Sigmoid colon (tissue), 6 donors: ENCODE measurements at regions not wholly inside any gene's neighbourhood (a gene's known extent, or its start where the extent isn't known, plus 50 kb on each side); places are given as distances from the start of the nearest gene placed in this dataset.
"Not testable (repeated sequence)": the region's sequence is repeated elsewhere in the genome, so short reads cannot be mapped to it uniquely, and the experiment has no call there.

Source experiments
- DNase-seq: peaks from one replicate; pipeline ENCODE4 v3.0.0-alpha.2; 2019
- H3K27ac ChIP-seq, 4 donors: fragments of 200-600 bp; sonication (generic); one replicate each; pipeline ENCODE4 v1.5.1; 2016 to 2019; ENCODE audit warnings: mild to moderate bottlenecking in 1 of 4
- H3K27me3 ChIP-seq, 3 donors: fragments of 200-600 bp; sonication (generic); one replicate each; pipeline ENCODE4 v1.5.1; 2019; ENCODE audit warnings: mild to moderate bottlenecking in 1 of 3
- H3K36me3 ChIP-seq, 4 donors: fragments of 200-600 bp; sonication (generic); one replicate each; pipeline ENCODE4 v1.5.1; 2016 to 2019
- H3K4me1 ChIP-seq, 4 donors: fragments of 200-600 bp; sonication (generic); one replicate each; pipeline ENCODE4 v1.5.1; 2017 to 2019
- H3K4me3 ChIP-seq, 4 donors: fragments of 200-600 bp; sonication (generic); one replicate each; pipeline ENCODE4 v1.5.1; 2017 to 2019; ENCODE audit warnings: mild to moderate bottlenecking in 2 of 4, moderate library complexity in 1 of 4
- H3K9me3 ChIP-seq, 4 donors: fragments of 200-600 bp in 3 of 4; sonication (generic) in 3 of 4; one replicate each; pipeline versions ENCODE4 v1.5.1 to v1.6.1; 2013 to 2019
- EP300 ChIP-seq, 4 donors: sonication (generic); formaldehyde crosslinking; IDR thresholded peaks; one replicate each; pipeline ENCODE4 v1.6.1; 2017; ENCODE audit warnings: antibody characterized with exemption in 4 of 4
- POLR2A ChIP-seq, 2 donors: fragments of 450-650 bp; IDR thresholded peaks; one replicate each; pipeline ENCODE4 v1.6.1; 2016; ENCODE audit warnings: antibody characterized with exemption in 2 of 2, mild to moderate bottlenecking in 2 of 2, moderate library complexity in 2 of 2
- POLR2AphosphoS5 ChIP-seq, 4 donors: sonication (generic); formaldehyde crosslinking; IDR thresholded peaks; one replicate each; pipeline ENCODE4 v1.6.1; 2017; ENCODE audit warnings: antibody characterized with exemption in 4 of 4
- WGBS, 2 donors: extraction: QIAGEN DNeasy Blood & Tissue Kit; methylation state at CpG; one replicate each; pipeline ENCODE4 v1.1.7; 2013; 5-methylcytosine and 5-hydroxymethylcytosine counted together
- intact Hi-C: fragments of 100-400 bp; cut with DNase I; formaldehyde crosslinking; loops from one replicate; pipeline ENCODE4 v1.15.1; 2023
- TF ChIP-seq, protein P1 (sequence below), 4 experiments: fragments of 450-650 bp in 3 of 4; fragments of 200-600 bp in 1 of 4; IDR thresholded peaks; one replicate each; pipeline ENCODE4 v1.5.1; 2016 to 2019; ENCODE audit warnings: antibody characterized with exemption in 4 of 4, mild to moderate bottlenecking in 3 of 4, moderate library complexity in 2 of 4
- donor health status: healthy with polysubstance abuse.
- donor health status: healthy.

DNA sequence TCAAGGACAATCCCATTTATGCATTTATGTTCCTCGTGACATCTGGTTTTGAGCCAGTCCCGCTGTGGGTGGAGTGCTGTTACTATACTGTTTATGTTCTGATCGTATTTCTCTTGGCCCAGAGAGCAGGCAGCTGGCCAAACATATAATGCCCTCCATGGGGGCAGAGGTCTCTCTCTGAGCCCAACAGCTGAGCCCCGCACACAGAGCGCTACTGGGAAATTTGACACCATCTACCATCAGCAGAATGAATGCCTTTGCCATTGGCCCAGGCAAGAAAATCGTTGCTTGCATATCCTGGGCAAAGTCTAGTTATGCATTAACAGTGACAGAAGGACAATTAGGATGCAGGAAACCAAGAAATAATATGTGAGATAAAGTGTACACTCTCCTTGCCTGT, 126.8 kb upstream of the CACNA1A start:
- H3K4me3 ChIP-seq = no peak overlapping the region
- H3K4me1 ChIP-seq = no peaks in the 10 kb centered on the region
- peaks cover 0 to 17% (median 0%) of the 10 kb centered on the region in 3 donors for H3K27me3 ChIP-seq
- no peak for DNase-seq
- WGBS, 2 donors = 5 to 27% methylated on average over 6 of the region's 6 CpGs
- no peaks in the 10 kb centered on the region for H3K36me3 ChIP-seq
- intact Hi-C loops = no loop called here
- TF ChIP-seq POLR2A (IDR thresholded peaks at IDR 0.05) (no peak), POLR2AphosphoS5 (IDR thresholded peaks at IDR 0.05) (no peak), EP300 (IDR thresholded peaks at IDR 0.05) (no peak)
- TF ChIP-seq, protein P1, sequence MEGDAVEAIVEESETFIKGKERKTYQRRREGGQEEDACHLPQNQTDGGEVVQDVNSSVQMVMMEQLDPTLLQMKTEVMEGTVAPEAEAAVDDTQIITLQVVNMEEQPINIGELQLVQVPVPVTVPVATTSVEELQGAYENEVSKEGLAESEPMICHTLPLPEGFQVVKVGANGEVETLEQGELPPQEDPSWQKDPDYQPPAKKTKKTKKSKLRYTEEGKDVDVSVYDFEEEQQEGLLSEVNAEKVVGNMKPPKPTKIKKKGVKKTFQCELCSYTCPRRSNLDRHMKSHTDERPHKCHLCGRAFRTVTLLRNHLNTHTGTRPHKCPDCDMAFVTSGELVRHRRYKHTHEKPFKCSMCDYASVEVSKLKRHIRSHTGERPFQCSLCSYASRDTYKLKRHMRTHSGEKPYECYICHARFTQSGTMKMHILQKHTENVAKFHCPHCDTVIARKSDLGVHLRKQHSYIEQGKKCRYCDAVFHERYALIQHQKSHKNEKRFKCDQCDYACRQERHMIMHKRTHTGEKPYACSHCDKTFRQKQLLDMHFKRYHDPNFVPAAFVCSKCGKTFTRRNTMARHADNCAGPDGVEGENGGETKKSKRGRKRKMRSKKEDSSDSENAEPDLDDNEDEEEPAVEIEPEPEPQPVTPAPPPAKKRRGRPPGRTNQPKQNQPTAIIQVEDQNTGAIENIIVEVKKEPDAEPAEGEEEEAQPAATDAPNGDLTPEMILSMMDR (IDR thresholded peaks at IDR 0.05) = no peak
- no peak overlapping the region for H3K27ac ChIP-seq
- no peaks in the 10 kb centered on the region for H3K9me3 ChIP-seq

DNA sequence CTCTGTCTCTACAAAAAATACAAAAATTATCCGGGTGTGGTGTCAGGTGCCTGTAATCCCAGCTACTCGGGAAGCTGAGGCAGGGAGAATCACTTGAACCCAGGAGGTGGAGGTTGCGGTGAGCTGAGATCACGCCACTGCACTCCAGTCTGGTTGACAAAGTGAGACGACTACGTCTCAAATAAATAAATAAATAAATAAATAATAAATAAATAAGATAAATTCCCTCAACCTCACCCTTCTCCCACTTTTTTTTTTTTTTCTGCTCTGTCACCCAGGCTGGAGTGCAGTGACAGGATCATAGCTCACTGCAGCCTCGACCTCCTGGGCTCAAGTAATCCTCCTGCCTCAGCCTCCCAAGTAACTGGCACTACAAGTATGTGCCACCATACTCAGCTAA, 125.9 kb upstream of the CACNA1A start:
- H3K27ac ChIP-seq = not testable (repeated sequence)
- WGBS, 2 donors = 71 to 87% methylated on average over 7 of the region's 7 CpGs

DNA sequence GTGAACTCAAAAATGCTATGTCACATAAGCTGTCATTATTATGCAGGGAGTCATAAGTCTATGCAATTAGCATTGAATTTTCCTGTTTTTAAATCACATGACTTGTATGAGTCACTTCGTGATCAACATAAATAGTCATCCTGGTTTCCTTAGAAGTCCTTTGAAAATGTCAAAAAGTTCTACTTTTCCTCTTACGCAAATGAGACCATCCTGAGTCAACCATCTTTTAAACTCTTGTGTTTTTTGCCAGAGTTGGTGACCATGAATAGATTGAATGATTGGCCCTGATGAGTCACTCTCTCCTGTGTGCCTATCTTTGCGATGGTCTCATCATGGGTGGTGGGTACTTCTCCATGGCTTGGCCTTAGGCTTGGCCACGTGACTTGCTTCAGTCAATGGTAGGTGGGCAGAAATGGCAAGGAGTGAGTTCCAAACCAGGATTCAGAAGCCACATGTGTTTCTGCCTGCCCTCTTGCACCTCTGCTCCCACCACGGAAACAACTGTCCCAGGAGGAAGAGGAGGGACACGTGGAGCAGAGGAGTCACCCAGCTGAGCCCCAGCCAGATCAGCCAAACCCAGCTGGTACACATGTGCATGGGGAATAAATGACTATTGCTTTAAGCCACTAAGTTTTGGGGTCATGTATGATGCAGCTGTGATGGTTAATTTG, 123.5 kb upstream of the CACNA1A start:
- Histone ChIP-seq H3K27ac (no peak overlapping the region), H3K4me3 (no peak overlapping the region), H3K27me3 (peaks cover 5 to 46% (median 15%) of the 10 kb centered on the region in 3 donors), H3K9me3 (no peaks in the 10 kb centered on the region), H3K4me1 (no peaks in the 10 kb centered on the region), H3K36me3 (no peaks in the 10 kb centered on the region)
- intact Hi-C loops = no loop called here
- 86 to 91% methylated on average over 6 of the region's 6 CpGs for WGBS, 2 donors
- no peak for DNase-seq
- no peak for TF ChIP-seq POLR2A (IDR thresholded peaks at IDR 0.05)
- TF ChIP-seq POLR2AphosphoS5 (IDR thresholded peaks at IDR 0.05) = no peak
- no peak for TF ChIP-seq EP300 (IDR thresholded peaks at IDR 0.05)
- TF ChIP-seq, protein P1 (IDR thresholded peaks at IDR 0.05) = no peak

More for the DNA sequence above, 125.9 kb upstream of the CACNA1A start:
- peaks cover 0 to 25% (median 0%) of the 10 kb centered on the region in 3 donors for H3K27me3 ChIP-seq
- H3K4me3 ChIP-seq, H3K36me3 ChIP-seq, DNase-seq, H3K9me3 ChIP-seq, intact Hi-C loops, H3K4me1 ChIP-seq: not testable (repeated sequence)

DNA sequence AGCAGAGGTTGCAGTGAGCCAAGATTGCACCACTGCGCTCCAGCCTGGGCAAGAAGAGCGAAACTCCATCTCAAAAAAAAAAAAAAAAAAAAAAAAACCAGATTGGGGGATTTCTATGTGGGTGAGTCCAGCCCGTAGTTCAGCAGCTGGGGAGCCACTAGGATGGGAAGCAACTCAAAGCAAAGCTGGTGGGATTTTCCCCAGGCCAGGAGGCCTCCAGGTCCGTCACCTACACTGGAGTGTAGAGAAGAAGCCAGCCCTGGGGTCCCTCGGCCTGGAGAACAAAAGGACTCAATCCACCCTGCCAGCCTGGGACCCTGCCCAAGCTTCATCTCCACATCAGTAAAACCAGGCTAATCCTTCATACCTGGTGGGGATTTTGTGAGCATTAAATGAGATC, 121.3 kb upstream of the CACNA1A start:
- intact Hi-C loops = no loop called here

More for the DNA sequence above, 121.3 kb upstream of the CACNA1A start:
- Histone ChIP-seq H3K4me3 (no peak overlapping the region), H3K36me3 (no peaks in the 10 kb centered on the region), H3K27ac (no peak overlapping the region), H3K27me3 (peaks cover 13 to 68% (median 20%) of the 10 kb centered on the region in 3 donors), H3K9me3 (no peaks in the 10 kb centered on the region), H3K4me1 (no peaks in the 10 kb centered on the region)
- WGBS, 2 donors = 85 to 91% methylated on average over 5 of the region's 5 CpGs
- TF ChIP-seq POLR2AphosphoS5 (IDR thresholded peaks at IDR 0.05) (no peak), EP300 (IDR thresholded peaks at IDR 0.05) (no peak), POLR2A (IDR thresholded peaks at IDR 0.05) (no peak)
- TF ChIP-seq, protein P1 (IDR thresholded peaks at IDR 0.05) = no peak
- DNase-seq = no peak
